ENCODE measurements at regions not wholly inside any gene's neighbourhood (a gene's known extent, or its start where the extent isn't known, plus 50 kb on each side); places are given as distances from the start of the nearest gene placed in this dataset.

DNA sequence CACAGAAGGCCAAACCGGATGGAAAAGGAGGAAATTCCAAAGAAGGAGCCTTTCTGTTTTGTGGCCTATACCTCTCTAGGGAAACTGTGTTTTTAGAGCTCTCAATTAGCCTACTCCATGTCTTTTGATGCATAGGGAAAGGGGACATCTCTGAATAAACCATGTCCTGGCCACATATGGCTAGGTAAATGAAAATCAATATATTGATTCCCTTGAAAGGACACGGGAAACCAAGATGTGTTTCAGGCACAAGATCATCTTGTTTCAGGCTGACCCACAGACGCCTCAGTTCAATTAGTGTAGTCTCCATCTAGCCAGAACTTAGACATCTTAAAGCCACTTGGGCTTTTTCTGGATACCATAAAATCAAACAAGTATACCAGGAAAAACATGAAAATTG lies 363.1 kb downstream of the ENC1 start:
- no peaks in the 10 kb centered on the region for H3K9me3 ChIP-seq
- H3K4me3 ChIP-seq, result no peak overlapping the region
- H3K27me3 ChIP-seq, result no peaks in the 10 kb centered on the region
- no peak for DNase-seq
- H3K36me3 ChIP-seq, result no peaks in the 10 kb centered on the region

DNA sequence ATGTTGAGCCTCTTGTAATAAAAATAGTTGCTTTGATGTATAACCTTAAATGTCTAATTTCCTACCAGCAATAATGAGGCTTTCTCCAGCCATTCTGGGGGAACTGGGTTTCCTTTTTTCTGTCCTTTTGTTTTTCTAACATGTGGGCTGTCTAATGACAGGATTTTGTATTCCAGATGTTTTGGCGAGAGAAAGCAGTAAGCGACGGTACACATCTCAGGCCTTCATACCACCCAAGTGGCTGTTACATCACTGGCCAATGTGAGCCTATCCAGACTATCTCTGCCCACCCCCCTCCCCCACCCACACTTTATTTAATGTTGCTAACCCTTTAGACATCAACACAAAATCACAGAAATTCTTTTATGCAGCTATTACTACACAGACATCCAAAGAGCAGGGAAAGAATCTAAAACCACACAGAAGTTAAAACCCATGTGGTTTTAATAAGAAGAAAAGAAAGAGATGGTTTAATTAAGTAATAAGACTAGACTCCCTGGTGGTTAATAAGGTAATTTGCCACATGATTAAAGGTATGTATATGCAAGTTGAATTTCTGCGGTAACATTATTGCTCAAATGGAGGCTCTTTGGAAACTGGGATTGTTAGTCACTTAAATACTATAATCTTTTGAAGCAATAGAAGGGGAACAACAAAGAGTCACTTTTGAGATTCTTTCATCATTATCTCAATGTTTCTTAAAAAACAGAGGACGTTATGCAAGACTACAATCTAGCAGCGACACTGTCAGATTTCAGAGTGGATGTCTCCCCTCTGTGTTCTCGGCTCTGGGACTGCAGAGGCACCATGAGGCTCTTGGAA lies 365.1 kb downstream of the ENC1 start:
- no peak for DNase-seq
- Histone ChIP-seq H3K4me3 (no peak overlapping the region), H3K36me3 (no peaks in the 10 kb centered on the region)

DNA sequence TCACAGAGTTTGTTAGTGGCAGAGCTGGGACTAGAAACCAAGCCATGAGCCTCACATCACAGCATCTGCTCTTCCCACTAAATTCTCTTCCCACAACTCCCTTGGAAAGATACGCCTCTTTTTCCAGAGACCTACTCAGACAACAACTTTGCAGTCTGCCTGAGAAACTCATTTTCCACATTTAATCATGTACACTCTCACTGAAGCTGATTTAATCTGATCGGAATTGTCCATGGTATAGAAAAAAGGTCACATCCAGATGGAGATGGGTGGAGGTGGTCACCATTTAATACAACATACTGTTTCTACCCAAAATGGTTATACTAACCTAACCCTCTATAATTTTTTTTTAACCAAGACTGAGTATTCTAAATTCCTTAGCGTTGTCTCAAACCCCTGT lies 366.2 kb downstream of the ENC1 start:
- H3K27me3 ChIP-seq, result no peaks in the 10 kb centered on the region
- H3K4me3 ChIP-seq, result no peak overlapping the region

More for the DNA sequence above, 365.1 kb downstream of the ENC1 start:
- H3K27me3 ChIP-seq, result no peaks in the 10 kb centered on the region
- no peaks in the 10 kb centered on the region for H3K9me3 ChIP-seq

DNA sequence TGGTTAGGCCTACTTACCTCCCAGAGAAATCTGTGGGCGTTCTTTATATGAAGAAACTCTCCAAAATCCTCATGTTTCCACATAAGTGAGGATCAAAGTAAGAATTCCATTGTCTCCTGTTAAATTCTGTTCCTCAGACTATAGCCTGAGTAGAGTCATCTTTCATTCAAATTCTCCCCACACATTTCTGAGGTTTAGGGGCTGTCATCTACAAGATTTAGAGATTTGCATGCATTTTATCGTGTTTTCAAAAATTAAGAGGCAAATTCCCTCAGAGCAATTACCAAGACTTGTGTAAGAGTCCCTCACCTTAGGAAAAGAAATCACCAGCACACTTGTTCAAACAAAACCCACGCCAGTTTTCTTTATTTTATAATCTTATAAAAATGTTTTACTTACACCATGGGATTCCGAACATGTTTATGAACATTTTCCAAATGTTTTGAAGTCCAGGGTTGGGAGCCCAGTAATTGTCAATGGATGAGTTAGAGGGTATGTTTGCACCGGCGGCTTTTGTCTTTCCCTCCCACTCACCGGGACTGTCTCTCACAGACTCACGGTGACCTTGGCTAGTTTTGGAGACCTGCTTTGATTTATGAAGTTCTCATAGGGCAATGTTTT lies 367.6 kb downstream of the ENC1 start:
- H3K4me3 ChIP-seq, result no peak overlapping the region
- no peak for DNase-seq
- H3K9me3 ChIP-seq, result no peaks in the 10 kb centered on the region
- H3K36me3 ChIP-seq, result no peaks in the 10 kb centered on the region
- no peaks in the 10 kb centered on the region for H3K27me3 ChIP-seq

More for the DNA sequence above, 366.2 kb downstream of the ENC1 start:
- no peaks in the 10 kb centered on the region for H3K9me3 ChIP-seq
- DNase-seq, result no peak
- no peaks in the 10 kb centered on the region for H3K36me3 ChIP-seq

DNA sequence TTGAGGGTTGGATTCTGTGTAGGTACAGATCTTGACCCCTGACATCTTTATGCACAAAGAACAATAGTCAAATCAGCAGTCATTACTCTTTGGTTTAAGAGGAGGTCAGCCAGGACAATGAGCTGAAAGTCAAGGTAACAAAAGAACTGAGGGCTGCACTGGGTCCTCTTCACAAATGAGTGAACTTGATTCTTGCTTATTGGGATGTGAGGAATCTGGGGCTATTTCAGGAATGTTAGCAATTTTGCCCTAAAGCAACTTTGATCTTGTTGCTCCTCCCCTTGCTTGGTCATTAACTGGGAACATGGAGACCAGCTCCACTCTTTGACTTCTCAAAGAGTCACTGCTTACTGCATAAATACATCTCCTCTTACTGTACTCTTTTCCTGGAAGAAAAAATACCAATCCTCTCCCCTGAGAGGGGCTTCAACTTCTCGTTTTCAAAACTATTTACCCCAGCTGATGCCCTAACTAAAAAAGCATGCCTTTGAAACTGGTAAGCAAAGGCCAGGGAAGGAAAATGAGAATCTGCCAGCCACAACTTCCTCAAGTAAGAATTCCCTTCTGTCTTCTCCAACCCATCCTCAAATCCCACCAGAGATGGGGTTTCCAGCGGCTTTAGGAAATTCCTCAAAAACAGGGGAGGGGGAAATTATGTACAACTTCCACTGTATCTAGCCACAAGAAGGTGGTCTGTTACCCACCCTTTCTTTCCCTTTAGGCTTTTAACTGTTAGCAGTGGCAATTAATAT lies 368.3 kb downstream of the ENC1 start:
- H3K4me3 ChIP-seq, result no peak overlapping the region
- no peaks in the 10 kb centered on the region for H3K36me3 ChIP-seq
- no peak for DNase-seq
- no peaks in the 10 kb centered on the region for H3K27me3 ChIP-seq
- H3K9me3 ChIP-seq, result no peaks in the 10 kb centered on the region

DNA sequence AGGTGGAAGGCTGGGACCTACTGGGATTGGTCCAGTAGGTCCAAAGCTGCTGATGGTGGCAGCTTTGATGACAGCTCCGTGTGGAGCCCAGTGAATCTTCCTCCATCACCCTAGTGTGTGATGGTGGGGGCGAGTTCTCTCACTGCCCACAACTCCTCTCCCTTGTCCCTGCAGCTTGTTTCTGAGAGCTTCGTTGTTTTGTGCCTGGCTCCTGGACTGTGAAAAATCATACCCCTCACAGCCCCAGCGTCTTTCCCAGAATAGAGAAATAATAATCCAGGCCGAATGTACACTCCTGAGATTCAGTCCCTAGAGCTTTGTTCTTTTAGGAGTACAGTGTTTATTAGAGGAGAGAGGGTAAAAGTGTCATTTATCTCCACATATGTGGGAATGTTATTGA lies 372.2 kb downstream of the ENC1 start:
- no peak overlapping the region for H3K4me3 ChIP-seq
- no peaks in the 10 kb centered on the region for H3K27me3 ChIP-seq
- DNase-seq, result no peak
- H3K36me3 ChIP-seq, result no peaks in the 10 kb centered on the region
- no peaks in the 10 kb centered on the region for H3K9me3 ChIP-seq

DNA sequence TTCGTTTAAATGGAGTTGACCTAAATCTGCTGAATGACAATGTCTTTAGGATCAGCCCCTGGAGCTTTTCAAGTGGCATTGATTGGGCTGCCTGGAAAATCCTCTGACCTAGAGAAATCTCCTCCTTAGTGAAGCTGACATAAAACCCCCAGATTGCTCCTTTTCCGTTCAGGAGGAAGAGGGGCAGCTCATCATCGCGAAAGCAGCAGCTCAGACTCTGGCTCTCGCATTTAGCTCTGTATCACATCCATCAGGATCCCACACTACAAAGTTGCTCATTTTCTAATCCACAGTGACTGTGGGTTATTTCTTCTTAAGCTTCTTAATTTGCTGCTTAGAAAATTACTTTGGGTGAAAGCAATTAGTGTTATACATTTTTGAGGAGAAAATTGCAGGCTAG lies 373.7 kb downstream of the ENC1 start:
- no peak for DNase-seq
- Histone ChIP-seq H3K36me3 (no peaks in the 10 kb centered on the region), H3K4me3 (no peak overlapping the region), H3K9me3 (no peaks in the 10 kb centered on the region), H3K27me3 (no peaks in the 10 kb centered on the region)

DNA sequence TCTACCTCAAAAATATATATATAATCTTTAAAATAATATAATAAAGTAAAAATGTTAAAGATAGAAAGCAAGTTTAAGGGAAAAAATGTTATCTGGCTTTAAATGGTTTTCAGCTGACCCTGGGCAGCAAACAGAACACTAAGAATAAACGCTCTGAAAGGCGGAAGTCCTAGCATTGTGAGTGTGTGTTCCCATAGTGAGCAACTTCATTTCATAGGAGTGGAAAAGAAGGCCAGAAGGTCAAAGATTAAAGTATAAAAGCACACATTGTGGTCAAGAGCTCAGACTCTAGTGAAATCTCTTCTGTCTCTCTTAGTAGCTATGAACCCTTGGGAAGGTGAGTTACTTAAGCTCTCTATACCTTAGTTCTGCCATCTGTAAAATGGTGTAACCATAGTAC lies 374.4 kb downstream of the ENC1 start:
- DNase-seq, result no peak
- H3K9me3 ChIP-seq, result no peaks in the 10 kb centered on the region
- H3K36me3 ChIP-seq, result no peaks in the 10 kb centered on the region
- H3K4me3 ChIP-seq, result no peak overlapping the region
- no peaks in the 10 kb centered on the region for H3K27me3 ChIP-seq

DNA sequence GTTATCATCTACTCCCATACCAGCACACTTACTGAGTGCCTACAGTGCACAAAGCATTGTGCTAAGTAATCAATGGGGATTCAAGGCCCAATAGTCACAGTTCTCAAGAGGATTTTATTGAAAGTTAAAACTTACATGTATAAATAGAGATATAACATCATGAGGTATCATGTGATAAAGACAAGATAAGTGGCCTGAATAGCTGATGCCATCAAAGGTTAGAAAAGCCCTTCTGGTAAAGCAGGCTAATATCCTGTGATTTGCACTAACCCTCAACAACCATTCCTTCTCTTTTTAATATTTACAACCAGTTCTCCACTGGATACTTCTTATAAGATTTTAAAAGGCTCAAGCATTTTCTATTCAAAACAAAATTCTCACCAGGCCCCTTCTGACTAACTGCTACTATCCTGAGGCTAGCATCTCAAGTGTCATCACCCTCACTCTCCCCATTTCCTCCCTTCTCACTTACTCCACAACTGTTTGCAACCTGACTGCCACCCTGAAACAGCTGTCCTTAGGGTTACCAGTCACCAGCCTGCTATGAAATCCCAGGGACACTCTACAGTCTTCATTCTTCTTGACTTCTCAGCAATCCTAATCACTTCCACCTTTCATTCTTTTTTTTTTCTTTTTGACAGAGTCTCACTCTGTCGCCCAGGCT lies 377.9 kb downstream of the ENC1 start:
- Histone ChIP-seq H3K4me3 (no peak overlapping the region), H3K27me3 (no peaks in the 10 kb centered on the region), H3K36me3 (no peaks in the 10 kb centered on the region), H3K9me3 (no peaks in the 10 kb centered on the region)
- DNase-seq, result no peak

DNA sequence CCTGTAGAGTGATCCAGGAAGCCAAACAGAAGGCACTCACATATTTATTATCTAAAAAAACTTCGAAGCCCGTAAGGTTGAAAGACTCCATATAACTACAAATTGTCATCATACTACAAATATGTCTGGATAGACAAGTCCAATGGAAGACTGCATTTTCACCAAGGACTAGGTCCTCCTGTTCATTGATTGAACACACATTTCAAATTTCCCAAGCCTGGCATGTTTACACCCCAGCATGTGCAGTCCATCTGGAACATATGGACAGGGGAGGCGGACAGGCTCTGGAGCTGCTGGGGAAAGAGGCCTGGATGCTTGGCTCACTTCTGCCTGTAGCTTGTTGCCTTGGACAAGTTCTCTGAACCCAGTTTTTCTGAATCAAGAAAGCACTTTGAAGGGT lies 378.7 kb downstream of the ENC1 start:
- no peak for DNase-seq

DNA sequence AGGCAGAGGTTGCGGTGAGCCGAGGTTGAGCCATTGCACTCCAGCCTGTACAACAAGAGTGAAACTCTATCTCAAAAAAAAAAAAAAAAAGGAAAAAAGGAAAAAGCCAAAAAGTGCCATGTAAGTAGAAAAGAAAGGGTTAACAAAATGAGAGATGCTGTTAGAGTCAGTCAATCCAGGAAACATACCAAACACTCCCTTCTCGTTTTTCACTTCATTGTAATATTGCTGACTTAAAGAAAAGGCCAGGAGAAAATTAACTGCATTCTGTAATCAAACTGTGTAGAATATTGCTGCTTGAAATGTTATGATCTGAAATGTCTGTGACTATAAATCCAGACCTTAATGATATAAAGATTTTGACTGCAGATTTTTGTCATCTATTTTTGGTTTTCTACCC lies 379.1 kb downstream of the ENC1 start:
- no peak for DNase-seq
- no peaks in the 10 kb centered on the region for H3K36me3 ChIP-seq
- H3K27me3 ChIP-seq, result no peaks in the 10 kb centered on the region
- H3K4me3 ChIP-seq, result no peak overlapping the region
- H3K9me3 ChIP-seq, result no peaks in the 10 kb centered on the region

More for the DNA sequence above, 378.7 kb downstream of the ENC1 start:
- no peaks in the 10 kb centered on the region for H3K36me3 ChIP-seq
- no peaks in the 10 kb centered on the region for H3K9me3 ChIP-seq
- no peak overlapping the region for H3K4me3 ChIP-seq
- H3K27me3 ChIP-seq, result no peaks in the 10 kb centered on the region

DNA sequence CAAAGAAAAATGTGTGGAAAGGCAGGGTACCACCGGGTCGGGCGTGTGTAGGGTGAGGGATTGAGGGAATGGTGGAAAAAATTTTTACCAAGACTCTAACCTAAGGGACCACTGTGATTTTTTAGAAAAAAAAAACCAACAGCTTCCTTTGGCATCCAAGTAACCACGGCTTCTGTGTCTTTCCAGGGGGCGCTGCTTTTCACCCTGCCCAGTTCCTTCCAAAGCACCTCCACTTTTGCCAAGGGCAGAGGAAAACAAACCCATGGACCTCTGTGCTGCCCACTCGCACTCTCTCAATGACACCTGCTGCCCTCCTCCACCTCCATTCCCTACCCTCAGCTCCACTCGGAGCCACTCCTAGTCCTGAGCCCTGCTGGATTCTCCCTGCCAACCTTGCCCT lies 381.0 kb downstream of the ENC1 start:
- H3K4me3 ChIP-seq, result no peak overlapping the region
- H3K27me3 ChIP-seq, result no peaks in the 10 kb centered on the region
- no peaks in the 10 kb centered on the region for H3K9me3 ChIP-seq
- no peaks in the 10 kb centered on the region for H3K36me3 ChIP-seq
- DNase-seq, result no peak

DNA sequence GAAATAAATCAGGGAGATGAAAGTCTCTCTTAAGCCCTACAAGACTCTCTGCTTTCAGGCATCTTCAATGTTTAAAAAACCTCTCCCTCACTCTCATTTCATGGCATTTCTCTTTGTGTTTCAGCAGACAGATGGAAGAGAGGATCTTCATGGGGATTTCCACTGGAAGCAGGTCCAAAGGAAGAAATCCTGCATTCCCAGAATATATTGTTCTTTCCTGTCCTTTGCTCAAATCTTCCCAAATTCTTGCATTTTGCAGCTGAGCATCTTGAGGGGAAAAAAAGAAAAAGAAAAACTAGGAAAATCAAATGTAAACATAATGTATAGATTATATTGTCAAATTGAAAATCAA lies 382.2 kb downstream of the ENC1 start:
- H3K9me3 ChIP-seq, result no peaks in the 10 kb centered on the region
- H3K27me3 ChIP-seq, result no peaks in the 10 kb centered on the region
- H3K36me3 ChIP-seq, result no peaks in the 10 kb centered on the region
- H3K4me3 ChIP-seq, result no peak overlapping the region
- no peak for DNase-seq

DNA sequence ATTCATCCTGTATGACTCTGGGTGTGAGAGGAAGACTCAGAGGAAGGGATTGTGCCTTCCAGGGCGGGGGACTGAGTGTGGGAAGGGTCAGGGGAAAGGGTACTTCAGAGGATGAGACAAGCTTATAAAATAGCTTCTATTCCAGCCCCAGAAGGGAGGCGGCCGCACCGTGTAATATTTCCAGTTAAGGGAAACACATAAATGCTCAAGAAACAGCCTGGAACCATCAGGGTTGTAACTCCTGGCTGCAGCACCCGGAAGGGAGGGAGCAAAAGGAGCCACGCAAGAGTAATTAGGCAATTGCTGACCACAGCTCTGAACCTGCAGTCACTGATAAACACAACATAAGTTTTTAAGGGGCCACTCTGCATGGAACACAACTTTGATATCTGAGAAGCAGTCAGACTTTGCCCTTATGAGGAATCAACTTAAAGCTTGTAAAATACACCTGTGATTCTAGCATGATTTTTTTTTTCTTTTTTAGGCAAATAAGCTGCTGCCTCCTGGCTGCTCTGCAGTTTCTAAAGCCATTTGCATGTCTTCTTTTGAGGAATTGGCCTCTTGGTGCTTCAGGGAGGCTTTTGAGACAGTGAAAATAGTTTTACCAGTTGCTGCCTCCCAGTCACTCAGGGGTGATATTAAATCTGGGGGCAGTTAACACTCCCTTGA lies 382.7 kb downstream of the ENC1 start:
- no peaks in the 10 kb centered on the region for H3K27me3 ChIP-seq
- no peak for DNase-seq

DNA sequence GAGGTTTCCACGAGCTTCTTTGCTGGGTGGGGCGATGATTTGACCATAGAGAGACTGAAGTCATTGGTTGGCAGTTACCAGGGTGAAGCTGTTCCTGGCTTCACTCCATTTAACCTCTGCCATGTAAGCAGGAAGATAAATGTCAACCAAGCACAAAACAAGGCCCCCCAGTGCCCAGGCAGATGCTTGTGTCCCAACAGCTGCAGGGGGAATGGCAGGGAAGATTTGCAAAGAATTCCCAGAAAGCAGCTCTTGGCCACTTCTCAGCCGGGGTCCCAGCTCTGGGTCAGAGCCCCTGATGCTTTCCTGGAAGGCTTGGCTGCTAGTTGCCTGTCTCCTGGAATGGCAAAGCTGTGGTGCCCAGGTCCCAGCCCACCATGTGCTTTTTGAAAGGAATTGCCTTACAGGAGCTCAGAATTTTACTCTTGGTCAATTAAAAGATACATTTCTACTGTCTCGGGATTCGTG lies 383.4 kb downstream of the ENC1 start:
- no peak overlapping the region for H3K4me3 ChIP-seq
- H3K27me3 ChIP-seq, result no peaks in the 10 kb centered on the region
- no peaks in the 10 kb centered on the region for H3K9me3 ChIP-seq
- no peaks in the 10 kb centered on the region for H3K36me3 ChIP-seq
- no peak for DNase-seq

More for the DNA sequence above, 382.7 kb downstream of the ENC1 start:
- no peak overlapping the region for H3K4me3 ChIP-seq
- no peaks in the 10 kb centered on the region for H3K36me3 ChIP-seq
- no peaks in the 10 kb centered on the region for H3K9me3 ChIP-seq

DNA sequence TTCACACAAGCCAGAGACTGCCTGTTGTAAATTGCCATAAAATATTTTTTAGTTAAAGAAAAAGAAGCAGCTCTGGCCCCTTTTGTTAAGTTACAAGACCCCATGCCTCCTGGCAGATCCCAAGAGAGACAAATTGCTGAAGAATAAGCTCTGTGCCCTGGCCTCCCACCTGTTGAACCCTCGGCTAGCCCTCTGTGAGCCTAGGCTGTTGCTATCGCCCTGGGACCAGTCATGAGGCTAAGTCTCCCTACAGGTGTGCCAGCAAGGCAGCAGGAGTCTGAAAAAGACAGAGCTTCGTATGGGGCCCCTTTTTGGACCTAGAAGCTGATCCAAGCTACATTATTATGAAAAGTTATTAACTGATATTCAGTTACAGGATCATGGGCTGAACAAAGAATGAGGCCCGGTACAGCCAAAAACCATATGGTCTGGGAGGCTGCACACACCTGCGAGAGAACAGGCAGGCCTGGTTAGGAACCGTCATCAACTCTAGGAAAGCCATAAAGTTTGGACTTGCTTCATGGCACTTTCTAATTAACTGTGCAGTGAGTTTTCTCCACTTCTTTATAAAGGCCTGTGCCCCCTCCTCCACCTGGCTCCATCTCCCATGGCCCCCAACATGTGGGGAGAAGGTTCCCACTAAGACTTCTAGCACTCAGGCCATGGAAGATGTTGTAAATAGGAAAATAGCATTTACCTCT lies 384.7 kb downstream of the ENC1 start:
- H3K36me3 ChIP-seq, result no peaks in the 10 kb centered on the region
- DNase-seq, result no peak
- H3K27me3 ChIP-seq, result no peaks in the 10 kb centered on the region
- H3K9me3 ChIP-seq, result no peaks in the 10 kb centered on the region
- H3K4me3 ChIP-seq, result no peak overlapping the region

All from MG63 (cell line).